ENCODE measurements at regions not wholly inside any gene's neighbourhood (a gene's known extent, or its start where the extent isn't known, plus 50 kb on each side); places are given as distances from the start of the nearest gene placed in this dataset.

DNA sequence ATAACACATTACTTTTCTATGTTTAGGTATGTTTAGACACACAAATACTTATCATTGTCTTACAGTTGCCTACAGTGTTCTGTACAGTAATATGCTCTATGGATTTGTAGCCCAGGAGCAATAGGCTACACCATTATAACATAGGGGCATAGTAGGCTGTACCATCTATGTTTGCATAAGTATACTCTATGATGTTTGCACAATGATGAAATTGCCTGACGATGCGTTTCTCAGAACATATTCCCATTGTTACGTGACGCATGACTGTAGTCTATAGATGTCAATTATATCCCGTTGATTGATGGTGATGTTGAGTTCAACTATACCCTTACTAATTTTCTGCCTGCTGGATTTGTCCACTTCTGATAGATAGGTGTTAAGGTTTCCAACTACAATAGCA lies 139.4 kb upstream of the PFN2 start:
- no peak for ATAC-seq (ENCODE audit: low read depth in 2 of 2)
- Mint-ChIP-seq H3K4me1 (no peaks in the 10 kb centered on the region), H3K27ac (no peak overlapping the region), H3K4me3 (no peak overlapping the region), H3K36me3 (no peaks in the 10 kb centered on the region), H3K9me3 (no peaks in the 10 kb centered on the region), H3K27me3 (peaks cover 4 to 20% (median 4%) of the 10 kb centered on the region in 3 donors)
- DNase-seq: no peak

DNA sequence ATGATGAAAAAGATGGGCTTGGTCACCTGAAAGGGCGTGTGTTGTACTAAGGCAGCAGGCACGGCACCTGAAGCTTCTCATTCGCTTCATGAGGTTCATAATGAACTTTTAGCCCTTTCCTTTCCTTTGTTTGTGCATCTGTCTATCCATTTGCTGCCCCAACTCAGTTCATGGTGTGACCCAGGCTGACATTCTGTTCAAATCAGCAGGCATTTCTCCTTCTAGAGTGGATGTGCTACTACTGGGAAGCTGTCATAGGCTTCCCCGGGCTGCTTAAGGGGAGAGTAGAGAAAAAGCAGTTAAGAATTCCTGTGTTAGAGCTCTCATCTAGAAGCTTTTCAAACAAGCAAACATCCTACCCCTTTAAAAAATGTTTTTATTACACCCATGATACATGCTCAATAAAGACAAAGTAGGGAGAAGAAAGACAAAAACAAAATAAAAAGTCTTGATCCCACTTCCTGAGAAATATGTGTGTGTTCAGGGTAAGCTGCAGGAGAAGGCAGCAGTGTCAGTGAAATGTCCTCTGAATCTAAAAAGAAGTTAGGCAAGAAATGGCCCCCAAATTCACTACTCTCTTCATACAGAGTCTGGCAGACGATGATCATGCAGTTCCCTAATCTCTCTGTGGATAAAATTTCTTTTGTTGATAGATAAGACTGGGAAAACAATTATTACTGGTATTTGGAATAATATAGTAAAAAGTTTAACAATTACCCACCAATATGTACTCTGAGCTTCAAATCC lies 136.9 kb upstream of the PFN2 start:
- Mint-ChIP-seq H3K4me3 (no peak overlapping the region), H3K9me3 (no peaks in the 10 kb centered on the region), H3K4me1 (no peaks in the 10 kb centered on the region), H3K27ac (no peak overlapping the region), H3K36me3 (no peaks in the 10 kb centered on the region), H3K27me3 (peaks cover 0 to 7% (median 4%) of the 10 kb centered on the region in 3 donors)
- ATAC-seq (ENCODE audit: low read depth in 2 of 2) (no peak), DNase-seq (no peak)

DNA sequence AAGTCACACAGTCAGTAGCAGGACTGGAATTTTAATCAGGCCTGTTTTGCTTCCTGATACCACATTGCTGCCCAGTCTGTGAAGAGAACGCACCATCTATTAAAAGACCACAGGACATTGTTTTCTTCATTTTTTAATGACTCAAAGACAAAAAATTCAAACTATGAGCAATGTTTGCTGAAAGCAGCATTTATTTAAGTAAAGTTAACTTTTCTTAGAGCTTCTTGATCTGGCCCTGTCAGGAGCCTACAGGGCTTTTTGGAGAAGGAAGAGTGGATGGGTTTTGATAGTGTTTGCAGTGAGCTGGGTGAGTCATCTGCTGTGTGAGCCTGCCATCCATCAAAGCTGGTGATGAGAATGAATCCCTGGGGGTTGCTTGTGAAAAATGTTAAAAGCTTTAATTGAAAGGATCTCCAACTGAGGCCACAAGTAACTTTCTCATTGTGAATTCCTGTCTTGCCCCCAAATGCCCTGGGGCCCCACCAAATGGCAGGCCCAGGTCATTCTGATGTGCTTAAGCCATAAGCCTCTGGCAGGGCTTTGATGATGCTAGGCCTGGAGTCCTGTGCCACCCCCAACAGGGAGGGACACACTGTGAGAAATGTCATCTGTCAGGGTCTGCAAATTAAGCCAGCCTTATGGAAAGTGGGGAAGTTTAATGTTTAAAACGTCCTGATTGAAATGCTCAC lies 136.2 kb upstream of the PFN2 start:
- DNase-seq: no peak
- Mint-ChIP-seq H3K27ac (no peak overlapping the region), H3K9me3 (peaks cover 0 to 2% (median 0%) of the 10 kb centered on the region in 7 donors), H3K27me3 (peaks cover 0 to 7% (median 4%) of the 10 kb centered on the region in 3 donors), H3K4me1 (no peaks in the 10 kb centered on the region), H3K36me3 (no peaks in the 10 kb centered on the region), H3K4me3 (no peak overlapping the region)
- no peak for ATAC-seq (ENCODE audit: low read depth in 2 of 2)

DNA sequence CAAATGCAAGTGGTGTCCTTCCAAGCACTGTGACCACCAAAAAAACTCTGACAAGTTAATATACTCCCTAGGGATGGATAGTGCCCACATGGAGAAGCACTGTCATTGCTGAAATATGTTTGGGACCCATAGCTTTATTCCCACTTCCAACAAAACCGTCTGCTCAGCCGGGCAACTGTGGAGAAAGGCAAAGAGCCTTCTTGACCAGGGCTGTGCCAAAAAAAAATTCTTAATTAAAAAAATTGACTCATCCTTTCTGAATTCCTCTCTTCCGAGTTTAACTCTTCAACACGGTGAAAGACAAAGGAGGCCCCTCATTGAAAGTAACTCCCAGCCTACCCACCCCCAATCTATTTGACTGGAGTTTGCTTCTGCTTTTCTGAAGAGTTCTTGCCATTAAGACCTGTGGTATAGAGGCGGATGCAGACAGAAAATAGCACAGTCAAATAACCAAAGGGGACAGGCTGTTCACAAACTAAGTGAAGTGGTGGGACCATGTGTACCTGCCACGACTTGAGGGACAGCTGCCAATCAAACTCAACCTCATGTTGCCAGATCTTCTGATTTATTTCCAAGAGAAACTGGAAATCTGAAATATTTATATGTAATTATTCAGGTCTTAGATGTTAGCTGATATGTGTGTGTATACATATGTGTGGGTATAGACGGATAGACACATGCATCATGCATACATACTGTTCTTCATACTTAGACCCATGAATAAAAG lies 135.4 kb upstream of the PFN2 start:
- Mint-ChIP-seq H3K27ac (no peak overlapping the region), H3K27me3 (peaks cover 0 to 7% (median 4%) of the 10 kb centered on the region in 3 donors), H3K9me3 (peaks cover 0 to 8% (median 0%) of the 10 kb centered on the region in 7 donors), H3K4me3 (no peak overlapping the region), H3K36me3 (no peaks in the 10 kb centered on the region), H3K4me1 (no peaks in the 10 kb centered on the region)
- DNase-seq (no peak), ATAC-seq (ENCODE audit: low read depth in 2 of 2) (no peak)

DNA sequence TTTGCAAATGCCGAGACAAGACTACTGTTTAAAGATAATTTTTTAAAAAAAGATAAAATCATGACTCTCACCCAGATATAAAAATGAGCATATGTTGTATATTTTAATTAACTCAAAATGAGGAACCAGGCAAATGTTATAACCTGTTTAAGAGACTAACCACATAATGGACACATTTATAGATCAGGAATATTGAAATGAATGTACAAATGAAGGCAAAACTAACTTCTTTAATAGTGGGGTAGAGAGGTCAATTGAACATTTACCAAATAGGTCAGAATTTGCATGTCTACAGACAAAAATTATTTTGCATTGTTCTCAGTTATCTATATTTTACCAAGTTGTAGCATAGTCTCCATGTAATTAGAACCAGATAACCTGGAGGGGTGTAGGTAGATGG lies 134.3 kb upstream of the PFN2 start:
- DNase-seq (no peak), ATAC-seq (ENCODE audit: low read depth in 2 of 2) (no peak)
- Mint-ChIP-seq H3K36me3 (no peaks in the 10 kb centered on the region), H3K27me3 (no peaks in the 10 kb centered on the region), H3K9me3 (peaks cover 0 to 8% (median 0%) of the 10 kb centered on the region in 7 donors), H3K27ac (no peak overlapping the region), H3K4me3 (no peak overlapping the region), H3K4me1 (no peaks in the 10 kb centered on the region)

DNA sequence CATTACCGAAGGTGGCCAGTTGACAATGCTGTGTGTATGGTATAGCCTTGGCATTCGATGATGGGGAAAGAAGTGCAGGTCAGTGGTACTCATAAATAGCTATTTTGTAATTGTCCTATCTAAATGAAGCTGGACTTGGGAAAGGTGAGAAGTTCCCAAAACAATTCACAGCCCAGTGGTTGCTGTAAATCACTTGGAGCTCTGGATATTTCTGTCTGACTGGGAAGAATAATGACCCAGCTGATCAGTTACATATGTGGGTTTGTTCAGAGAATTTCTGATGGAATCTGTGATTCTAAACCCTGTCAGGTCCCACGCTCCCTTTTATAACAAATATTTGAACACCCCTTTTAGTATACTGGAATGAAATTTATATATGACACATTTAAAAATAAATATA lies 133.9 kb upstream of the PFN2 start:
- DNase-seq: no peak
- no peaks in the 10 kb centered on the region for H3K27me3 Mint-ChIP-seq
- no peak for ATAC-seq (ENCODE audit: low read depth in 2 of 2)
- no peak overlapping the region for H3K27ac Mint-ChIP-seq
- peaks cover 0 to 8% (median 0%) of the 10 kb centered on the region in 7 donors for H3K9me3 Mint-ChIP-seq
- no peaks in the 10 kb centered on the region for H3K36me3 Mint-ChIP-seq
- H3K4me1 Mint-ChIP-seq: no peaks in the 10 kb centered on the region
- no peak overlapping the region for H3K4me3 Mint-ChIP-seq

DNA sequence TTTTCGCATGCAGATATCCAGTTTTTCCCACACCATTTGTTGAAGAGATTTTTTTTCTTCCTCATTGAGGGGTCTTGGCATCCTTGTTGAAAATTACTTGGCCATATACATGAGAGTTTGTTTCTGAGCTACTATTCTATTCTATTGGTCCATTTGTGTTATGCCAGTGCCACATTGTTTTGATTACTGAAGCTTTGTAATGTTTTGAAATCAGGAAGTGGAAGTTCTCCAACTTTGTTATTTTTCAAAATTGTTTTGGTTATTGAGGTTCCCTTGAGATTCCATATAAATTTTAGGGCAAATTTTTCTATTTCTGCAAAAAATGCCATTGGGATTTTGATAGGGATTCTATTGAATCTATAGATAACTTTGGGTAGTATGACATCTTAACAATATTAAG lies 130.3 kb upstream of the PFN2 start:
- DNase-seq: no peak
- Mint-ChIP-seq H3K27me3 (no peaks in the 10 kb centered on the region), H3K4me3 (no peak overlapping the region), H3K4me1 (no peaks in the 10 kb centered on the region), H3K9me3 (peaks cover 0 to 8% (median 0%) of the 10 kb centered on the region in 7 donors), H3K27ac (no peak overlapping the region), H3K36me3 (no peaks in the 10 kb centered on the region)
- ATAC-seq (ENCODE audit: low read depth in 2 of 2): no peak

DNA sequence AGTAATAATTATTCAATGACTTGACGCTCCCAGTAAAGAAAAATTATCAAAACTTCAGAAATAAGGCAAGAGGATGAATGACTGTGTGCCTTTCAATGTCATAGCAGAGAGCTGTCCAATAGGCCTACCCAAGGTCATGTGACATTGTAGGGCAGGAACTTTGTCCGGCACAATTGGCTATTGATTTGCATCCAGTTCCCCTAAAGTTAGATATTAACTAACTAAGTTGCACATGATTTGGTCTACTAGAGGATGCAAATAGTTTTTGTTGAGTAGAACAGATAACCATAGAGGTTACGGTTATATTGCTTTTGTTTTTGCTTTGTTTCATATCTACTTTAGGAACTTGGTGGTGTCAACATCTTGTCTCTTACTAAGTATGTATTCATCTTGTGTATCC lies 127.9 kb upstream of the PFN2 start:
- no peak for ATAC-seq (ENCODE audit: low read depth in 2 of 2)
- no peaks in the 10 kb centered on the region for H3K36me3 Mint-ChIP-seq
- no peak for DNase-seq
- H3K27ac Mint-ChIP-seq: no peak overlapping the region
- H3K4me1 Mint-ChIP-seq: no peaks in the 10 kb centered on the region
- no peaks in the 10 kb centered on the region for H3K27me3 Mint-ChIP-seq
- H3K9me3 Mint-ChIP-seq: peaks cover 0 to 8% (median 0%) of the 10 kb centered on the region in 7 donors
- H3K4me3 Mint-ChIP-seq: no peak overlapping the region

DNA sequence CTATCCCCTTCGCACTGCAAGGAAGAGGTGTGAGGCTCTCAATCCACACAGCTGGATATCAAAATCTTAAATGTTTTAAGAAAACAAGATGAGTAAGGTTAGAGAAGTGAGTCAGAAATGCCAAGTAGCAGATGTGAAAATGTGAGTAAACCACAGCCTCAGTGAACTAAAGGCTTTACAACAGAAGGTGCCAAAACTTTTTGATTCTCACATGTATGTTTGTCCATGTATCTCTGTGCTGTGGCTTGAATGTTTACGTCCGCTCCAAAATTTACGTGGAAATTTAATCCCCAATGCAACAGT lies 126.8 kb upstream of the PFN2 start:
- Mint-ChIP-seq H3K9me3 (peaks cover 0 to 8% (median 0%) of the 10 kb centered on the region in 7 donors), H3K27ac (no peak overlapping the region), H3K4me3 (no peak overlapping the region), H3K4me1 (no peaks in the 10 kb centered on the region), H3K27me3 (no peaks in the 10 kb centered on the region), H3K36me3 (no peaks in the 10 kb centered on the region)
- DNase-seq (no peak), ATAC-seq (ENCODE audit: low read depth in 2 of 2) (no peak)

DNA sequence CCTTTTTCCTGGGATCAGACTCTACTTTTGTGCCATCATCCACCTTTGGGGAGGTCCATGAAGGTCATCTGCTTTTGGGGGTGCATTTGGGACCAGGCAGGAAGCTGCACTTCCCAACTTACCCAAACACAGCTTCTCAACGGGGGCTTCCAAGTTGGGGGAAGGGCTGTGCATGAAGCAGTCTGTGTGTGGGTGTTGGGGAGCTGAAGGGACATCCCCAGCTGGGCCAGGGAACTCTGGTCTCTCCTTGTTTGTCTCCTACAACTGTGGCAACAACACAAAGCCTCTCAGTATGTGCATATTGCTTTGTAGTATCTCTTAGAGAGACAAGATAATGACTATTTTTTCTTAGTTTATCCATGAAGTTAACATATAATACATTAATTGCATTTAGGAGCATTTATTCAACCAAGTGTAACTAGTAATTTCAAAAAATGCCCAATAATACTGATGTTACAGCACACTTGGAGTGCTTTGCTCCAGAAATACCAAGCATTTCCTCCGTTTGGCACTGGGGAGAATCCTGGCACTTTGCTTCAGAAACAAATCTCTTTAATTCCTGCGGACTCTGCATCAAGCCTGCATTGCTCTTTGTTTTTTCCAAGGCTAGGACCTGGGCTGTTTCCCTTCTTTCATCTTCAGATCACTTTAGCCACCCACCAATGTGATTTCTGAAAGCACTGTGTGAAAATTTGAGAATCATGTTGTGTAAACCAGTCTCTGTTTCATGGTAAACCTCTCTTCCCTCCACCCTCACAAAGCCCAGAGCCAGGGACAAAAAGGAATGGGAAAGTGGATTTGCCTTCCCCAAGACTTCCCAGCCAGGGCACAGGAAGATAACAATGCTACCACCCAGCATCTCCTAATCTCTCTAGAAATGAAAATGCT lies 126.2 kb upstream of the PFN2 start:
- DNase-seq (no peak), ATAC-seq (ENCODE audit: low read depth in 2 of 2) (no peak)
- H3K36me3 Mint-ChIP-seq: no peaks in the 10 kb centered on the region
- no peaks in the 10 kb centered on the region for H3K4me1 Mint-ChIP-seq
- no peak overlapping the region for H3K27ac Mint-ChIP-seq
- peaks cover 0 to 7% (median 0%) of the 10 kb centered on the region in 7 donors for H3K9me3 Mint-ChIP-seq
- H3K27me3 Mint-ChIP-seq: no peaks in the 10 kb centered on the region
- peak overlapping the region in 1 of 8 donors; percentile 13 for H3K4me3 Mint-ChIP-seq

DNA sequence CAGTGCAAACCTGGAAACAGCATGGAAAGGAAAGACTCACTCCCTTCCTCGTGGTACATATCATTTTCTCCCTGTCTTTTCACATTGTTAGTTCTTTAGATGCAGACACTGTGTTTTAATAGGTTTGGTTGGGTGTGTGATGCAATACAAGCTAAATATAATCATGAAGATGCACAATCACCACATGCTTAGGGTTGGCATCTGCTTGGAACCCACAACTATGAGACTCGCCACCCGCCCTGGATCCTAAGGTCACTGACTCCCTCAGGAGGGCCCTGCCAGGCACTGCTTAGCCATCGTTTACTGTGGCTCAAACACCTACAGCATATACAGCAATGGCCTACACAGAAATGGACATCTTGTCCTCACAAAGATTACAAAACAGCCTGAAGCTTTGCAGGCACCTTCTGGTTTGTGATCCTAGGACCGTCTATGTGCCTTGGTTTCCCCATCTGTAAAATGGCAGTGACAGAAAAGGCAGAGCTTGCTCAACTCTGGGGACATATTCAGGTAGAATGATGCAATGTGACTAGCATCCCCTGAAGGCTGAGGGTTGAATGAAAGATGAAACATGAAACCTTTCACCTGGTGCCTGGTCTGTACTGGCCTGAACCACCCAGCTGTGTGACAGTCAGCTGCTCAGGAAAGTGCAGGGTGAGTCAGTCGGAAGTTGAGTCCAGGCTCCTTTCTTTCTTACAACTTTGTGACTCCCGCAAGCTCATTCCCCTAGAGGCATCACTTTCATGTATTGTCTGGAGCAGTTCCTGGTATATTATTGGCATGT lies 123.6 kb upstream of the PFN2 start:
- Mint-ChIP-seq H3K4me3 (no peak overlapping the region), H3K36me3 (no peaks in the 10 kb centered on the region), H3K9me3 (no peaks in the 10 kb centered on the region), H3K4me1 (no peaks in the 10 kb centered on the region), H3K27me3 (peaks cover 0 to 11% (median 4%) of the 10 kb centered on the region in 3 donors), H3K27ac (no peak overlapping the region)
- ATAC-seq (ENCODE audit: low read depth in 2 of 2) (no peak), DNase-seq (no peak)

DNA sequence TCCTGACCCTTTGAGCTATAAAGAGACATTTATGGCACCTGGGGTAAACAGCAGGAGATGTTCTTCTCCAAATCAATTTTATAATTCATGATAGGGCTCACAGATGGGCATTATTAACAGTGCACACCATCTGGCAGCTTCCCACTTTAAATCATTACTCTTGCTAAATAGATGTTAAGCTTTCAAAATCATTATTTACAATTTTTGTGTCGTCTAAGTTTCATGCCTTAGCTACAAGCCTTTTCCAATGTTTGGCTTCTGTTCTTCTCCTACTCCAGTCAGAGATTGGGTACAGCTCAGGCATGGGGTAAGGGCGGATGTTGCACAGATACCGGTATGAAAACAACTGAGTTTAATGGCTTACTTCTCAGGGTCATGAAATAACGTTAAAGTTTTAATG lies 120.9 kb upstream of the PFN2 start:
- DNase-seq (no peak), ATAC-seq (ENCODE audit: low read depth in 2 of 2) (no peak)
- Mint-ChIP-seq H3K36me3 (no peaks in the 10 kb centered on the region), H3K27me3 (peaks cover 9 to 11% (median 10%) of the 10 kb centered on the region in 3 donors), H3K4me1 (no peaks in the 10 kb centered on the region), H3K4me3 (no peak overlapping the region), H3K27ac (no peak overlapping the region), H3K9me3 (peaks cover 0 to 2% (median 0%) of the 10 kb centered on the region in 7 donors)

DNA sequence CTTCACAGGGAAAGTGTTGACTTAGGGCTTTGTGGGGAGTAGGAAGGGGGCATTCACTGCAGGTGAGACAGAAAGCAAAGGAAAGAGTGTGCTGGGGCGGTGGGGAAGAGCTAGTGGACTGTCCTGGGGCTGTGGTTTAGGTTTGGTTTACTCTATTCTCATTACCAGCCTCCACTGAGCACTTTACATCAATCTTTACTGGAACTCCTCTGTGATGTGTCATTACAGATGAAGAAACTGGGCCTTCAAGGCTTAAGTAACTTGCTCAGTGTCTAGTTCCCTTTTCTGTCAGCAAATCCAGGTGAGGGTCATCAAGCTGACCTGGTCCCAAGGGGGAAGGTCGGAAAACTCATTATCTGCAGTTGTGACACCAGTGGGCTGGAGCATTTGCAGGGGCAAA lies 120.2 kb upstream of the PFN2 start:
- Mint-ChIP-seq H3K4me1 (no peaks in the 10 kb centered on the region), H3K4me3 (no peak overlapping the region), H3K36me3 (no peaks in the 10 kb centered on the region), H3K27me3 (peaks cover 9 to 11% (median 10%) of the 10 kb centered on the region in 3 donors), H3K27ac (peak overlapping the region in 1 of 6 donors; percentile 12), H3K9me3 (peaks cover 0 to 2% (median 0%) of the 10 kb centered on the region in 7 donors)
- DNase-seq: no peak
- ATAC-seq (ENCODE audit: low read depth in 2 of 2): no peak

All from naive B cell (primary cell).